Activated effector memory CD4-positive, alpha-beta T cell treated with anti-CD3 and anti-CD28 coated beads, Interleukin-2, amount 50 U/mL, for 16 hours (primary cell): ENCODE measurements at regions not wholly inside any gene's neighbourhood (a gene's known extent, or its start where the extent isn't known, plus 50 kb on each side); places are given as distances from the start of the nearest gene placed in this dataset.

ENCODE experiments used
- DNase-seq: peaks from one replicate; pipeline ENCODE4 v3.0.0-alpha.2; 2020

DNA sequence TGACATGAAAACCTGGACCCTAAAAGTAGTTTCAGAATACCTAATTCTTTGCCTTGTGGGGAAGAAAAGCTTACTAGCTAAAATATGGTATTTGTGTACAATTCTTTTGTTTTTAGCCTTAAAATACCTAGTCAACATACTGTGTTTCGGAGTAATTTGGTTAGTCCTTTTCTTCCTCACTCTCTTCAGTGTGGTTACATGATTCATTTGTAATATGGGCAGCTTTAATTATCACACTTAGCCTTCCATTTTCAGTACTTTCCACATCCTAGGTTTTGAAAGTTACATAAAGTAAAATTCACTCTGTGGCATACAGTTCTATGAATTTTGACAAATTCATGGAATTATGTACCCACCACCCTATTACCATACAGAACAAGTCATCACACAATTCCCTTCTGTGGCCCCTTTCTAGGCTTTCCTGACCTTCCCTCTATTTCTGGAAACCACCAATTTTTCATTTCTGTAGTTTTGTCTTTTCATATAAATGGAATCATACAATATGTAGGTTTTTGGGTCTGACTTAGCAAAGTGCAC lies 96.2 kb downstream of the EMX2 start:
- DNase-seq, result no peak

DNA sequence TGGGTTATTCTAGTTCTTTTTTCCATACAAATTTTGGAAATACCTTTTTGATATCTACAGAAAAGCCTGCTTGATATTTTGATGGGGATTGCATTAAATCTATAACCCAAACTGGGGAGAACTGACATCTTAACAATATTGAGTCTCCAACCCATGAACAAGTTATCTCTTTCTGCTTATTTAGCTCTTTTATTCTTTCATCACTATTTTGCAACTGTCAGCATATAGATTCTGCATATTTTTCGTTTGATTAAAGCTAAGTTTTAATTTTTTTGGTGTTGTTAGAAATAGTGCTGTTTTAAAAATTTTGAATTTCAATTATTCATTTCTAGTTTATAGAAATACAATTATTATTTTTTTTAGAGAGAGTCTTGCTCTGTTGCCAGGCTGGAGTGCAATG lies 97.9 kb downstream of the EMX2 start:
- no peak for DNase-seq

DNA sequence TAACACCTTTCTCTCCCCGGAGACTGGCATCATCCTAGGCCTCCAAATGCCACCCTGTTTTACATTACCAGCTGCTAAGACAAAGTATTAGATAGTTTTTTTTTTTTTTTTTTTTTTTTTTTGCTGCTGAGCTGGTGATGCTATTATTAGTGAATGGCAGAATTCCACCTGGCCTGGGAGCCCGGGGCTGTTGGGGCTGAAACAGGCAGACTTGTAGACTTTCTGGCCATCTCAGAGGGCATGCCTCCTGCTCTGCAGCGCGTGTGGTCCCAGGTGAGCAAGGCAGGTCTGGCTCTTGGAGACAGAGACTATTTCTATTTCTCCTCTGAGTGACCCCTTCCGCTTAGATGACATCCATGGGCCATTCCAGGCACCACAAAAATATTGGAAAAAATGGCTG lies 104.2 kb downstream of the EMX2 start:
- no peak for DNase-seq

DNA sequence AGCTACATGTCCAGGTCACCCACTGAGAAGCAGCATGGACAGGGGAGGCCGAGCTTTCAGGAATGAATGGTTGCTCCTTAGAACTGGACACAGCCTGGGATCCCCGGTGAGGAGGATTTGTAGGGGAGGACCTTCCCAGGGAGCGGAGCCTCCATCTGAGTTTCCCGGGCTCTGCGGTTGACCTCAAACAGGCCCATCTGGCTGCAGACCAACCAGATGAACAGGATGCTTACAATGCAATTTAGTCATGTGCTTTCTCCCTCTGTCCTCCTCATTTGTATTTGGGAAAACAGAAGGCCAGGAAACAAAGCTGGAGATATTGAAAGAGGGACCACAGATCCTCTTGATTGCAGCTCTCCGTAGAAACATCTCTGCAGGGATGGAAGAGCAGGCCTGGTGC lies 104.8 kb downstream of the EMX2 start:
- no peak for DNase-seq

DNA sequence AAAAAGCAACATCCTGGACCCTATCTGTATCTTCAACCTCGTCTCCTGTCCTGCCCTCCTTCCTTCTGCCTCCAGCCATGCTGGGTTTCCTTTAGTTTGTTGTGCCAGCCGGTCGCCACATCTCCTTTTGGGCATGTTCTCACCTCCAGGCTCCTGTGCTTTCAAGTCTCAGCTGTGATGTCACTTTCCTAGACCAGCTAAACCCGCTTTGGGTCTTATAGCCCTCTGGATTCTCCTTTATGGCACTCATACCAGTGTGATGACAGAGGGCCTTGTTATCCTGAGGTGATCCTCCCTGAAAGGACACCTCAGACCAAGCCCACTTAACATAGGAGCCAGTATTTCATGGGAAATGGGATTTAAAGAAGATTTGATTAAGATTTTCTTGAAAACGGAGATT lies 108.6 kb downstream of the EMX2 start:
- no peak for DNase-seq

DNA sequence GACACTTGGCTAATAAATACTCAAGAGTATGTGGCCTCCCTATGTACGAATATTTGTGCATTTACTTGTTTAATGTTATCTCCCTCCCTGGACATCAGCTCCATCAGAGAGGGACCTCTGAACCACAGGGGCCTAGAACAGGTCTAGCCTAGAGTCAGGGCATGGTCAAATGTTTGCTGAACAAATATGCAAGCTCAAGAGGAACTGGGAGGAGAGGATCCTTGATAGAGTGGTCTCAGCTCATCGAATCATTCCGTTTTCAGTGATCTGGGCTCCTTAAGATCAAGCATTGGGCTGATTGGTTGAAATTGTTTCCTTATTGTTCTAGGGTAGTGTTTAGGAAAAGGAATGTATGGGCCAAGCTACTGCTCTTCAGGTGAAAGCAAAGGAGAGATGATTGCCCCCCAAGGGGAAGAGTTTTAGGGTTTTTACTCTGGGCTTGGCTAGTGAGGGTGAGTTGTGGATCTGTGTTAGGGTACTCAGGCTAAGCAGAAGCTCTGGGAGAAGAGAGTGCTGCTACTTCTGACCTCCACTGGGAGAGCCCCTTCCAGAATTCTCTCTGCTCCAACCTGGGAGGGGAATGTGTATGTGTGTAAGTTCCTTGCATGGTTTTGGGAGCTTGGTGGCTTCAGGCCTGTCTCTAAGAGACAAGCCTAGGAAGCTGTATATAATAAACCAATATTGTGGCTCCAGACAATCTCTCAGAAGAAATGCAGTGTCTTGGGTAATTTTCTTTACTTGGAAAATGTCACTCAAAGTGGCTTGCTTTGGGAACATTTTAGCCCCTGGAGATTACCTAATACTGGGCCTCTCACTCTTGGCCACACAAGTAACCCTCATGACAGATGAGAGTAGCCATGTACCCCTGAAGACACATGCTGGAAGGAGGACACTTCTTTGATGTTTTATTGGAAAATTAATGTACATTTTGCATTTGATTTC lies 110.0 kb downstream of the EMX2 start:
- DNase-seq, result no peak

DNA sequence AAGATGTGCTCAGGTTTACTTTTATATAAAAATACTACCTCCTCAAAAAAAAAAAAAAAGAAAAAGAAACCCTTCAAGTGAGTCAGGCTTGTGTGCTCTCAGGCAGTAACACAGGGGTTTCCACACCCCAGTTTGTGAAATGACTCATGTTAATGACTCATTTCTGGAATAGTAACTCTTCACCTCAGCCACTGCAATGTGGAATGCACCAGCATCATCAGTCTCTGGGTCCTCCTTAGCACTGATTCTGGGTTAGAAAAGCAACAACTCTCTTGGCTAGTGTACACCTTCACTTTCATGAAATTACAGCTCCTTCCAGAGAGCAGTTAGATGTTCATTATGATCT lies 110.6 kb downstream of the EMX2 start:
- DNase-seq, result no peak

DNA sequence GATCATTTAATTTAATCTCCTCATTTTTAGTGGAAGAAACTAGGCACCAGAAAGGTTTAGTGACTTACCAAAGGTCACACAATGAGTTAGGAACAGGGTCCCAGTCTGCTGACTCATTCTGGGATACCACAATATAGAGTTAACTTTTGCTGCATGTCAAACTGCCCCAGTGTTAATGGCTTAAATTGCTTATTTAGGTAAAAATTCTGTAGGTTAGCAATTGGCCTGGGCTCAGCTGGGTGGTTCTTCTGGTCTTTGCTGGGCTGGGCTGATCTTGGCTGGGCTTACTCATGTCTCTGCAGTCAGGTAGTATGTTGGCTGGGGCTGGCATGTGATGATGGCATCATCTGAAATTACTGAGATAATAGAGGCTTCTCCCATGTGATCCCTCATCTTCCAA lies 111.6 kb downstream of the EMX2 start:
- DNase-seq, result no peak

DNA sequence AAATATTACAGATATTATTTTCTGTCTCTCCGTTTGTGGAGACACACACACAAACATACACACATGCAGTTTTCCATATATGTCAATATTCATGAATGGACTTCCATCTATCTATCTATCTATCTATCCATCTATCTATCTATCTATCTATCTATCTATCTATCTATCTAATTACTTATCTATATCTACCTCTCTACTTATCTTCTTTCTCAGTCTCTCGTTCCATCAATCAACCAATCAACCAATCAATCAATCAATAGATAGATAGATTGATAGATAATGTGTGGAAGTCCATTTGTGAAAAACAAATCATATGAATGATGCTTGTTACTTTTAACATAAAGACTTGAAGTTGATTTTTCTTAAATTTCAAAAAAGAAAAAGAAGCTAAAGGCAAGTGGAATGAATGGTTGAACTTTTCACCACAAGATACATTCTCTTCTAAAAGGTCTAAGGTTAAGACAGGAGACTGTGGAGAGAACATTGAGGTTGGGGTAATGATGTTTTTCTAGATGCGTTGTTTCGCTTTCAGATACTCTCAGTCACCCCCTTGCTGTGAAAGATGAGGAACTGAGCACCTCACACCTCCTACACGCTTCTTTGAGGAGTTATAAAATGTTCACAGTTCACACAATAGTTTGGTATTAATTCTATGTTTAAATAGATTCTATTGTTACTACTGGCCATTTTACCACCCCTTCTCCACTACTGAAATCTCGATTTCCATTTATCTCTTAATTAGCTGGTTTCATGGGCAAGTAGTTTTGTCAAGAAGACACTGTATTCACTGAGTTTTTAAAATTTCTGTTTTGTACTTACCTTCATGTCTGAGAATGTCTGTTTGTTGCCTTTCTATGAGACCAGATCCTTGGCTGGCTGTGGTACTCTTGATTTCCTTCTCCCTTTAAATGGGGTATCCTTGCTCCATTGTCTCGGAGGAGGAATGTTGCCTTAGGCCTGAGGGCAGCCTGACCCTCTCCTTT lies 114.1 kb downstream of the EMX2 start:
- no peak for DNase-seq

DNA sequence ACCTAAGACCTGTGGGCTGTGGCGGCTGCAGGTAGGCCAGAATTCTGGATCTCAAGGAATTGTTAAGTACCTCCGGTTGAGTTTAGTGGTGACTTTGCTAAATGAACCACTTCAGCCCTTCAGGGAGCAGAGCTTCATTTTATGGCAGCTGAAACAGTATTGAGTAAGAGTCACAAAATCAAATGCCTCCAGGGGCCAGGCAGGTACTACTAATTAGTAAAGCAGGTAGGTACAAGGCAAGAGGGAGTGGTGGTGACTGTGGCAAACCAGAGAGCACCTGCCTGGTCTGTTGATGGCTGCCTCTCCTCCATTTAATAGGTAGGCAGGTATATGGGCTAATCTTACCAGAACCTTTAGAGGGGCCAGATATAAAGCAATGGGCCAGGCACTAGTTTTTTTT lies 118.8 kb downstream of the EMX2 start:
- DNase-seq, result no peak

DNA sequence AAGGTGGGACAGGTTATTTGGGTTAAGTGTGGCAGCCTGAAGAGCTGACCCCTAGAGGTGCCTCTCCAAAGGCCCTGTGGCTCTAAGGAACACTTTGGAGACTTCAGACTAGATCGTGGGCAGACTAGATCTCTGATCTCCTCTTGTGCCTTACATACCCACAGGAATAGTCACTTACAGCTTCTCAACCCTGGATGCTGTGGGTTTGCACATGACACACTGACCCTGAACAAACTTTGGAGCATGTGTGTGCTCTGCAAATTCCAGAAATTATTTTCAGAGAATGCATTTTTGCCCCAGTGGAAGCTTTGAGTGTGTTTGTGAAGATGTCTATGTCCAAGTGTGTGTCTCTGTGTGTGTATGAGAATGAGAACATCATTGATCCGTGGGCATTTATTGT lies 119.6 kb downstream of the EMX2 start:
- DNase-seq, result no peak

DNA sequence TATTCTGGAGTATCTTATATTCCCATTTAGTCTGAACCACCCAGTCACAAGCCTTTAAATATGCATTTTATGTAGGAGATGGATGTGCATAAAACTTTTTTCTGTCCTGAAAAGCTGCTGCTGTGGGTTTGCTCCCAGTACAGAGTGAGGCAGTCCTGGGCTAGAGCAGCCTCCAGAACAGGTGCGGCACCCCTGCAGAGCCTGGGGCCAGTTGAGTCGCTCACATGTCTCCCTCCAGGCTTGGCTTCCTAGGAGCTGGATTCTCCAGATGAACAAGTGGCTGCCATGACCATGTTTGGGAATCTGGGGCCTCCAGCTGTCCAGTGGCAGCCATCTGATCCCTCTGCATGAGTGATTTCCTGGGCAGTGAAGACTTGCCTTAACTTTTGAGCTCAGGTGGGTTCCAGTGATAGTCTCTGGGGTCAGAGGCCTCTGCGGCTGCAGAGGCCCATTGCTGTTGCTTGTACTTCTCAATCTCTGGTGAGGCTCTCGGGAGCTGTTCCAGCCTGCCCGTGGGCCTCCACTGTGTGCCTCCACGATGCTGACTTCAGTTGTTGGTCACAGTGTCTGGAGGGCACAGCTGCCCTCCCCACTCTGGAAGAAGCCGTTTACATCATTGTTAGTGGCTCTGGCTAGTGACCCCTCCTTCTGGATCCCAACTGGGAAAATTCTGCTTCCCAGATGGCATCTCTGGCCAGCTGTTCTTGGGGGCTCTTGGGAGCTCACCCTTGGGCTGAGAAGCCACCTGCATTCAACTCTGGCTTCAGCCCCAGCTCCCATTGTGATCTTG lies 120.4 kb downstream of the EMX2 start:
- no peak for DNase-seq

DNA sequence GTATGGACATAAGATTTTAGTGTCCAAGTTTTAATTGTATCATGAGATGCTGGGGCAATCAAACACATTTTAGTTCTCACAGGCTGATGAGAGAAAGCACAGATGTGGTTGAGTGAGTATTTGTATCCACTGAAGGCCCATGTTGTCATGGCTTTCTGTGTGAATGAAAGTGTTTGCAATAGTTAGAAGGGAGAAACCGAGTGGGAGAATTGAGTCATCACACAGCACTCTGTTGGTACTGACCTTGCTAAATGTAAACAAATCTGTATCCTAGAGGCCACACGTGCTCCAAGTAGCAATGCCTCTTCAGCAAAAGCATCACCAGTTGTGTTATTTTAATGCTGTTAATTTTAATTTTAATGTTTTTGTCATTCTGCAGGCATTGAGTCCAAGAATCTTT lies 121.2 kb downstream of the EMX2 start:
- no peak for DNase-seq

DNA sequence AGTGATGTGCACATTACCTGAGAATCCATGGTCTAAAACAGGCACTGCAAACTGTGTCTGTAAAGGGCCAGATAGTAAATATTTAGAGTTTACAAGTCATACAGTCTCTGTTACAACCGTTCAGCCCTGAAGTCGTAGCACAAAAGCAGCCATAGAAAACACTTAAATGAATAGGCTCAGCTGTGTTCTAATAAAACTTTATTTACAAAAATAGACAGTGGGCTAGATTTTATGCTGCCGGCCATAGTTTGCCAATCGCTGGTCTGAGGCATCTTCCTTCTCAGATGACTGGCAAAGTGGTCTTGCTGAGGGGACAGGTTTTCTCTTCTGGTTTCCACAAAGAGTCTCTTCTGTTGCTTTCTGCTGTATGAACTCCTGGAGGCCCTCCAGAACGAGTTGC lies 121.7 kb downstream of the EMX2 start:
- no peak for DNase-seq

DNA sequence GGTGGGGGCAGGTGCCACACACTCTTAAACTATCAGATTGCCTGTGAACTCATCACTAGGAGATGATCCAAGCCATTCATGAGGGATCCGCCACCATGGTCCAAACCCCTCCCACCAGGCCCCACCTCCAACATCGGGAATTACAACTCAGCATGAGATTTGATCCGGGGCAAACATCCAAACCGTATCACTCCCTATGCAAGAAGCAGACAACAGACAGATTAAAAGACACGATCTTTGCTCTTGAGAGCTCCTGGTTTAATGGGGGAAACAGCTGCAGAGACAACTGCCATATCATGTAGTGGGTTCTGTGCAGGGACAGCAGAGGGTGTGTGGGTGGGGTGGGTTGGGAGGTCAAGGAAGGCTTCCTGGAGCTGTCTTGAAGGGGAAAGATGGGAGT lies 123.6 kb downstream of the EMX2 start:
- no peak for DNase-seq

DNA sequence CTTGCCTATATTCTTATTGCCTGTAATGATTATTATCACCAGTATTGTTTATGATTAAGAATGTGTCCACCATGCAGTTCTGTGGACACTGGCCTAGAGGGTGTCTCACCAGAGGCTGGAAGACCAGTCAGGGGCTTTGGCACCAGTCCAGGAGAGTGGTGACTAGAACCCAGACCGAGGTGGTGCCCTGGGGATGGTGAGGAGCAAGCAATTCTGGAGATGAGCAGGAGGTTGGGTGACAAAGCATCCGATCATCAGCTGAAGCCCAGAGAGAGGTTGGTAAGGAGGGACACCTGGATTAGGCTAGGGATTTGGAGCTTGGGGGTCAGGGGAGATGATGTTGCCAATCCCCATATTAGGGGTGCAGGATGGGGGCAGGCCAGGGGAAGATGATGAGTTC lies 124.4 kb downstream of the EMX2 start:
- no peak for DNase-seq

DNA sequence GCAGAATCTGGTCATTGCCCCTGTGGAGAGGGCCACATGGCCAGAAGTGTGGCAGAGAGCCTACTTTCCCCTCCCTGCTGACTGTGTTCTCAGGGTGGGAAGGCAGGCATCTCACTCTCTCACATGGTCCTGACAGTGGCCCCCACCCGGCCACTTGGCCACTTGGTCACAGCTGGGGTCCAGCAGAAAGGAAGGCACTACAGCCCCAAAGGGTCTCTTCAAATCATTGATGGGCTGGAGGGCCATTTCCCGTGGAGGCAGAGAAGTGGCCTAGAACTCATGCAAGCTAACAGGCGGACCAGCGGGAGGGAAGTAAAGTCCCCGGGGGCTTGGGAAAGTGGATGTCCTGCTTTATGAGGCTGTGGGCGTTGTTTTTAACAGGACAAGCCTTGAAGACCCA lies 125.3 kb downstream of the EMX2 start:
- no peak for DNase-seq

DNA sequence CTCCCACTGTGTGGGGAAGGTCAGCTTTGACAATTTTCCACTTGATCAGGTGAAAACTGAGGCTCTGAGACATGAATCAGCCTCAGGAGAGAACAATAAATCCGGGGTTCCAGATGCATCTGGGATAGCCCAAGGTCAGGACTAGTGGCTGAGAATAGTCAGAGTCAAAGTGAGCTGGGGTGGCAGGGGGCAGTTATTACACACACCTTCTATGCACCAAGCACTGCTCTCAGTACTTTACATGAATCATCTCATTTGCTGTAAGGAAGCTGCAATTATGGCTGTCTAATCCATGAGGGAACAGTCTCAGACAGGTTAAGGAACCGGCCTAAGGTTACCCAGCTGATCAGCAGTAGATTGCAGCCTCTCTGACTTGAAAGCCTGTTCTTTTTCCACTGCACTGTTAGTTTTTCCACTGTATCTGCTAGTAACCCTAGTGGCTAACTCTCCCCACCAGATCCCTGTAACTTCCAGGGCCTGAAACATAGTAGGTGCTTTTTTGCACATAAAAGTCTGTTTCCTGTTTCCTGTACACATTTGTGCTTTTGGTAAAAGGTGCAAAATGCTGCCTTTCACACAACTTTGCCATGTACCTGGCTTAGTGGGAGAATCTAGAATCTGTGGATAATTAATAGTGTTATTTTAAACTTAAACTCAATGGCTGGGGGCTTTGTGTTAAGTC lies 125.9 kb downstream of the EMX2 start:
- DNase-seq, result no peak

DNA sequence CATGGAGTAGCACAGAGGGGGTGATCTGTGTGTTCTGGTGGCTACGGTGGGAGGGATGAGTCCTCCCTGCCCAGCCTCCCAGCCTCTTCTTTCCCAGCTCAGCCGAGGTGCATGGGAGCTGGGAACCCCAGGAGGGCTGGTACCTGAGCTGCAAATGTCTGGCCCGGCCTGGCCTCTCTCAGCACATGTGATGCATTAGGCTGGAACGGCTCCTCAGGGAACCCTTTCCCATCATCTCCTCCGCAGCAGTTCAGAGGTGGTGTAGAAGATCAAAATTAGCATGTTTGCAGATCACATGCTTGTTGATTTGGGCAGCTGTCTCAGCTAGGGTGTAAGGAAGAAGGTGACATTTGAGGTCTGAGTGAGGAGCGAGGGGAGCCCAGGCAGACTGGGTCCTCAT lies 126.6 kb downstream of the EMX2 start:
- DNase-seq, result no peak

DNA sequence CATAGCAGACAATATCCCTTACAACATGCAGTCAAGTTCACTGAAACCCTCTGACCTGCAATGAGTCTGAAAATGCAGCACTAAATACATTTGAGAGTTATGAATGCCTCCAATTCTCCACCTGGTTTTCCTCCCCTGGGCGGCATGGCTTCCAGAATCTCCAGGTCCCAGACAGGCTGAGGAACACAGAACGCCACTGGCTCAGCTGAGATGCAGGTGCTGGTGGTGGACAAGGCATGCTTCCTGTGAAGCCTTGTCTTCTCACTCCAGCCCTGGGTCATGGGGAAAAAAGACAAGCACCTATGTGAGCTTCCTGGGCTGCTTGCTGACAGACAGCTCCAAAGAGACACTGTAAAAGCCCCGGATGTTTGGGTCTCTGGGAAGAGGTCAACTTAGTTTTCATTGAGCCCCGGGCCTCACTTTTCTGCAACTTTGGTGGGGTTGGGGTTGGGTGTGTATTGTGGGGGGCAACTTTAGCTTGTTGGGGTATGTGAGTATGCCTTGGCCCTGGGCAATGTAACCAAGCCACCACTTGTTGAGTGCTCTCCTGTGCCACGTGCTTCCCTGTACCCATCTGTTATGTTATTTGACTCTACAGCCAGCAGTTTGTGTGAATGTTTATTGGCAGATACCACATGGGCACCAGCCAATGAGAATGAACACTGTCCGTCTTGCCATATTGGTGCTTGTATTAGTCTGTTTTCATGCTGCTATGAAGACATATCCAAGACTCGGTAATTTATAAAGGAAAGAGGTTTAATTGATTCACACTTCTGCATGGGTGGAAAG lies 127.8 kb downstream of the EMX2 start:
- no peak for DNase-seq

DNA sequence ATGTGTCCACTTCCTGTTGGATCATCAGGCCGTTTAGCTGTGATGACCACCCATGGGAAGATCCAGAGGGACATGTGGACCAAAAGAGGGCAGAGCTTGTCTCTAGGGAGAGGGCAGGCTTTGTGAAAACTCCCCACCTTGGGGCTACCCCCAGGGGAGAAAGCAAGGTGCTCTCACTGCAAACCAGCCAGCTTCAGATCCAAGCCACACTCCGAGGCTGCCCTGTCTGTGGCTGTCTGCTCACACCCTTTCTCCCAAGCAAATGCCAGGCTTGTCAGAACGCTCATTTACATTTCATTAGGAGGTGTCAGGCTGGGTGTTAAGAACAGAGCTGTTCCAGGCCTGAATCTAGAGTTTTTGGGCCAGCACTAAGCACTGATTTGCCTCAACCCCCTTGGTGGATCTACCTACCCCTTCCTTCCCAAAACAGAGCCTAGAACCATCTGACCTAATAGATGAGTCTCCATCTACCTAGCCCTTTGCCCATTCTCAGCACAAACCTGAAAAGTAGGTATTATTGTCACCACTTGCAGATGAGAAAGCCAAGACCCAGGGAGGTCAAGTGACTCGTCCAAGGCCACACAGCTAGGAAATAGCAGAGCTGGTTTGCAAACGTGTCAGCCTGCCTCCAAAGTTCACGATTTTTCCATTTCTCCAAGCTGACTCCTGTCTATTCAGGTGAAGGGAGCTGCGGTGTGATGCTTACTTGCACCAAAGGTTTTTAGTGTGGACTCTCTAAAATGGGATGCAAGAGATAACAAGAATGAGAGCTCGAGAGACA lies 130.9 kb downstream of the EMX2 start:
- DNase-seq, result no peak
